PC-3 (cell line): ENCODE measurements at regions not wholly inside any gene's neighbourhood (a gene's known extent, or its start where the extent isn't known, plus 50 kb on each side); places are given as distances from the start of the nearest gene placed in this dataset.

ENCODE experiments used
- ATAC-seq: fragments of 200-7000 bp; cut with Tn5 transposase; 2 replicates; pipeline ENCODE4 v1.9.1; 2020; ENCODE audit warnings: mild to moderate bottlenecking, moderate library complexity
- BruUV-seq: library from RNA; stranded (reverse); fragments of 400-500 nt; replicated peaks from 2 replicates; lab custom pipeline; 2021; lab: Mats Ljungman, UMichigan
- CTCF ChIA-PET: fragments of 300-600 bp; sonication (Branson Sonifier 250); formaldehyde crosslinking; loops from one replicate; lab custom pipeline; 2022; ENCODE audit warnings: antibody characterized with exemption; lab: Charles Lee
- POLR2A ChIA-PET: fragments of 300-600 bp; sonication (Branson Sonifier 250); formaldehyde crosslinking; loops from one replicate; lab custom pipeline; 2022; ENCODE audit warnings: antibody characterized with exemption; ENCODE audit not compliant: unreplicated experiment; lab: Charles Lee
- DNase-seq: peaks from one replicate; pipeline ENCODE4 v3.0.0-alpha.2; 2015
- H2AFZ ChIP-seq: fragments of 300-600 bp; sonication (generic); 2 replicates; pipeline ENCODE4 v1.6.0; 2016; ENCODE audit warnings: antibody characterized with exemption, low read length
- H3F3A ChIP-seq: fragments of 300-600 bp; sonication (generic); one replicate; pipeline ENCODE4 v1.6.0; 2017; ENCODE audit warnings: antibody characterized with exemption, low read length, control low read depth, mild to moderate bottlenecking; ENCODE audit not compliant: unreplicated experiment
- H3K27ac ChIP-seq: fragments of 300-600 bp; sonication (generic); 2 replicates; pipeline ENCODE4 v1.5.1; 2016; ENCODE audit warnings: mild to moderate bottlenecking, low read length
- H3K27me3 ChIP-seq: fragments of 300-600 bp; sonication (generic); 2 replicates; pipeline ENCODE4 v1.6.1; 2016; ENCODE audit warnings: low read length, mixed read lengths
- H3K36me3 ChIP-seq: fragments of 300-600 bp; sonication (generic); 2 replicates; pipeline ENCODE4 v1.6.1; 2016; ENCODE audit warnings: low read depth, mixed run types, low read length, mixed read lengths
- H3K4me1 ChIP-seq: fragments of 300-600 bp; sonication (generic); 2 replicates; pipeline ENCODE4 v1.5.1; 2016; ENCODE audit warnings: low read length; ENCODE audit not compliant: insufficient read depth
- H3K4me2 ChIP-seq: fragments of 300-600 bp; sonication (generic); 2 replicates; pipeline ENCODE4 v1.6.0; 2016; ENCODE audit warnings: low read length
- H3K4me3 ChIP-seq: fragments of 300-600 bp; sonication (generic); 2 replicates; pipeline ENCODE4 v1.5.1; 2016; ENCODE audit warnings: mild to moderate bottlenecking, low read length, mixed read lengths
- H3K79me2 ChIP-seq: fragments of 300-600 bp; sonication (generic); 2 replicates; pipeline ENCODE4 v1.6.1; 2017; ENCODE audit warnings: low read length, mixed read lengths
- H3K9ac ChIP-seq: fragments of 300-600 bp; sonication (generic); 2 replicates; pipeline ENCODE4 v1.6.0; 2016; ENCODE audit warnings: mild to moderate bottlenecking, low read length
- H3K9me2 ChIP-seq: fragments of 300-600 bp; sonication (generic); replicated peaks from 2 replicates; pipeline ENCODE4 v1.6.1; 2016; ENCODE audit warnings: mixed run types, low read length, mixed read lengths
- H3K9me3 ChIP-seq: fragments of 300-600 bp; sonication (generic); 2 replicates; pipeline ENCODE4 v1.6.1; 2016; ENCODE audit warnings: low read length, mixed read lengths
- H4K20me1 ChIP-seq: fragments of 300-600 bp; sonication (generic); 2 replicates; pipeline ENCODE4 v1.6.1; 2016; ENCODE audit warnings: low read length, mixed read lengths
- EZH2 ChIP-seq: fragments of 300-600 bp; sonication (generic); IDR thresholded peaks from one replicate; pipeline ENCODE4 v1.6.1; 2017; ENCODE audit warnings: antibody characterized with exemption, mild to moderate bottlenecking, low read length; ENCODE audit not compliant: unreplicated experiment
- EZH2phosphoT487 ChIP-seq: fragments of 300-600 bp; sonication (generic); IDR thresholded peaks from 2 replicates; pipeline ENCODE4 v1.6.1; 2018; ENCODE audit warnings: mild to moderate bottlenecking, antibody characterized with exemption, low read length, borderline replicate concordance
- intact Hi-C: fragments of 100-400 bp; cut with micrococcal nuclease; formaldehyde crosslinking; loops from 2 replicates; pipeline ENCODE4 v1.9.0; 2023
- TF ChIP-seq, protein P1 (sequence below): fragments of 300-600 bp; sonication (generic); conservative IDR thresholded peaks from 2 replicates; pipeline ENCODE4 v1.5.1; 2017; ENCODE audit warnings: antibody characterized with exemption, low read depth, mild to moderate bottlenecking, low read length

DNA sequence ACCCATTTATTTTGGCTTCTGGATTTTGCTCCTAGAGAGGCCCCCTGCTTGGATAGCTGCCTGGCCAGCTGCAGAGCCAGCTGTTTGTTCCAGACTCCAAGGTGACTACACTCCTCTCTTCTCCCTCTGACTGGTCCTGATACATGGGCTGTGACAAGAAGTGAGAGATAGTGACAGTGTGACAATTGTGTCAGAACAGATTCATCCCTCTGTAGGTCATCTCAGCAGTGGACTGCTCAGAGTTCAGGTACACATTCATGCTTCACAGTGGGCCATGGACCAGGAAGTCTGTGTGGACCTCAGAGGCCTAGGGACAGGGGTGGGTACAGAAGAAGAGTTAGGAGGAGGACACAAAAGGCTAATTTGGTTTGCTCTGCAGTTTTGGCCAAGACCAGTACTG lies 188.2 kb upstream of the MKLN1 start:
- TF ChIP-seq EZH2phosphoT487 (no peak), EZH2 (no peak)
- TF ChIP-seq, protein P1, sequence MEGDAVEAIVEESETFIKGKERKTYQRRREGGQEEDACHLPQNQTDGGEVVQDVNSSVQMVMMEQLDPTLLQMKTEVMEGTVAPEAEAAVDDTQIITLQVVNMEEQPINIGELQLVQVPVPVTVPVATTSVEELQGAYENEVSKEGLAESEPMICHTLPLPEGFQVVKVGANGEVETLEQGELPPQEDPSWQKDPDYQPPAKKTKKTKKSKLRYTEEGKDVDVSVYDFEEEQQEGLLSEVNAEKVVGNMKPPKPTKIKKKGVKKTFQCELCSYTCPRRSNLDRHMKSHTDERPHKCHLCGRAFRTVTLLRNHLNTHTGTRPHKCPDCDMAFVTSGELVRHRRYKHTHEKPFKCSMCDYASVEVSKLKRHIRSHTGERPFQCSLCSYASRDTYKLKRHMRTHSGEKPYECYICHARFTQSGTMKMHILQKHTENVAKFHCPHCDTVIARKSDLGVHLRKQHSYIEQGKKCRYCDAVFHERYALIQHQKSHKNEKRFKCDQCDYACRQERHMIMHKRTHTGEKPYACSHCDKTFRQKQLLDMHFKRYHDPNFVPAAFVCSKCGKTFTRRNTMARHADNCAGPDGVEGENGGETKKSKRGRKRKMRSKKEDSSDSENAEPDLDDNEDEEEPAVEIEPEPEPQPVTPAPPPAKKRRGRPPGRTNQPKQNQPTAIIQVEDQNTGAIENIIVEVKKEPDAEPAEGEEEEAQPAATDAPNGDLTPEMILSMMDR = no peak
- intact Hi-C loops = no loop called here
- Histone ChIP-seq H3K27me3 (no peaks in the 10 kb centered on the region), H3K4me3 (no peak overlapping the region), H3K27ac (no peak overlapping the region), H3F3A (no peaks in the 10 kb centered on the region), H3K9me2 (no peaks in the 10 kb centered on the region), H3K79me2 (no peaks in the 10 kb centered on the region), H4K20me1 (no peaks in the 10 kb centered on the region), H3K36me3 (no peaks in the 10 kb centered on the region), H3K4me2 (no peak overlapping the region), H2AFZ (no peak overlapping the region), H3K4me1 (peaks cover 6% of the 10 kb centered on the region), H3K9me3 (no peaks in the 10 kb centered on the region), H3K9ac (no peak overlapping the region)
- DNase-seq (no peak), ATAC-seq (no peak)
- BruUV-seq = no TSS peak
- ChIA-PET CTCF (no interaction called here), POLR2A (no interaction called here)

DNA sequence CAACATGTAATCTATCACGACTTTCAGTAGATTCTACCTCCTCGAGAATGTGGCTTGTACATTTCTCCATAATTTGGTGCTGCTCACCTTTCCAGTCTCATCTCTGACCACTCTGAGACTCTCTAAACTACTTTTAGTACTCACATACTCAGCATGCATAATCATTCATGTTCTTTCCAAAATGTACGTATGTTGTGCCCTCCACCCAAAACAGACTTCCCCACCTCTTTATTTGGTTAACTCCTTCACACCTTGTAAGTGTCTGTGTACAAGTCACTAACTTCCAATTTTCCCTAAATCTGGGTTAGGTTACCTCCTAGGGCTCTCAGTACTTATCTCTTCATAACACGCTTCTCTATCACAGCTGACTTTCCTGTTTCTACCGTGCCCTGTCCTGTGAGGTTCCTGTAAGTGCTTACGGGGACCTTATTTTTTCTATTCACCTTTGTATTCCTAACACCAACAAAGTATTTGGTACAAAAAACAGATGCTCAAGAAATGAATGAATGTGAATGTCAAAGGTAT lies 186.2 kb upstream of the MKLN1 start:
- H3K36me3 ChIP-seq = no peaks in the 10 kb centered on the region
- no peak overlapping the region for H3K27ac ChIP-seq
- no peaks in the 10 kb centered on the region for H4K20me1 ChIP-seq
- peaks cover 17% of the 10 kb centered on the region for H3K4me1 ChIP-seq
- TF ChIP-seq EZH2 (no peak), EZH2phosphoT487 (no peak)
- TF ChIP-seq, protein P1 = no peak
- DNase-seq = no peak
- H3K4me3 ChIP-seq = no peak overlapping the region
- H3K27me3 ChIP-seq = no peaks in the 10 kb centered on the region
- no peaks in the 10 kb centered on the region for H3F3A ChIP-seq
- no peaks in the 10 kb centered on the region for H3K9me3 ChIP-seq
- intact Hi-C loops = no loop called here
- no peak overlapping the region for H3K9ac ChIP-seq
- H3K9me2 ChIP-seq = no peaks in the 10 kb centered on the region
- CTCF ChIA-PET = no interaction called here
- H3K79me2 ChIP-seq = no peaks in the 10 kb centered on the region
- ATAC-seq = no peak
- POLR2A ChIA-PET = no interaction called here
- no peak overlapping the region for H3K4me2 ChIP-seq
- no TSS peak for BruUV-seq
- H2AFZ ChIP-seq = no peak overlapping the region

DNA sequence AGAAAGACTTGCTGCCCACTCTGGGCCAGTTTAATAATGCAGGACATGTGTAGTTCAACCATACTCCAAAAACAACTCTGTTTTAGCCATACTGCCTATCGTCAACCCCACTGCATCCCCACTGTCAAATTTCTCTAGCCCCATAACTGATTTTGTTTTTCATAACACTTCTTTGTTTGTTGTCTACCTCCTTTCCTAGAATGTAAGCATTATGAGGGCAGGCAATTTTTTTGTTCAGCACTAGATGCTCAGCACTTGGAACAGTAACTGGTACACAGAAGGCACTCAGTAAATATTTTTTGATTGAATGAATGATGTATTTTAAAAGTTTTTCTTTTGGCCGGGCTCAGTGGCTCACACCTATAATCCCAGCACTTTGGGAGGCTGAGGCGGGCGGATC lies 183.8 kb upstream of the MKLN1 start:
- H3K9ac ChIP-seq = no peak overlapping the region
- no TSS peak for BruUV-seq
- H3K27me3 ChIP-seq = no peaks in the 10 kb centered on the region
- ATAC-seq (no peak), DNase-seq (no peak)
- intact Hi-C loops = no loop called here
- no peak overlapping the region for H2AFZ ChIP-seq
- H3K4me3 ChIP-seq = no peak overlapping the region
- H3K9me3 ChIP-seq = no peaks in the 10 kb centered on the region
- ChIA-PET CTCF (no interaction called here), POLR2A (no interaction called here)
- no peaks in the 10 kb centered on the region for H3F3A ChIP-seq
- H3K27ac ChIP-seq = no peak overlapping the region
- no peaks in the 10 kb centered on the region for H3K9me2 ChIP-seq
- TF ChIP-seq EZH2 = no peak
- no peaks in the 10 kb centered on the region for H3K79me2 ChIP-seq
- H3K36me3 ChIP-seq = no peaks in the 10 kb centered on the region
- no peak overlapping the region for H3K4me2 ChIP-seq
- H3K4me1 ChIP-seq = peaks cover 17% of the 10 kb centered on the region
- no peaks in the 10 kb centered on the region for H4K20me1 ChIP-seq
